K562 (cell line): ENCODE measurements at regions not wholly inside any gene's neighbourhood (a gene's known extent, or its start where the extent isn't known, plus 50 kb on each side); places are given as distances from the start of the nearest gene placed in this dataset.

ENCODE experiments used
- ATAC-seq: fragments of 200-7000 bp; cut with Tn5 transposase; 3 replicates; pipeline ENCODE4 v1.9.1; 2020; ENCODE audit warnings: moderate library complexity
- BruUV-seq: library from RNA; stranded (reverse); fragments of 400-500 nt; replicated peaks from 2 replicates; lab custom pipeline; 2021; lab: Mats Ljungman, UMichigan
- CTCF ChIA-PET: fragments of 300-600 bp; formaldehyde crosslinking; extraction: SDS; loops from one replicate; lab custom pipeline; 2021; ENCODE audit warnings: low intra/inter-chr PET ratio; lab: Yijun Ruan, JAX
- POLR2A ChIA-PET: fragments of 300-600, 350-650 bp; sonication (Branson Sonifier 250); formaldehyde crosslinking; extraction: SDS; loops from one replicate; lab custom pipeline; 2021; ENCODE audit warnings: antibody characterized with exemption, inconsistent platforms; lab: Yijun Ruan, JAX
- DNase-seq, 4 experiments: peaks; one replicate each; pipeline versions ENCODE4 v3.0.0 to v3.0.0-alpha.2; 2011 to 2018; ENCODE audit warnings: low spot score in 3 of 4, mixed read lengths in 3 of 4; ENCODE audit errors: extremely low read depth in 1 of 4
- FAIRE-seq: peaks from 2 replicates; lab custom pipeline; 2011; peaks lifted over from hg19 to GRCh38; lab: Jason Lieb, UNC
- H2AFZ ChIP-seq: 2 replicates; pipeline ENCODE4 v1.6.0; 2011; ENCODE audit warnings: low read depth, low read length, control low read depth, inconsistent platforms
- H3K27ac ChIP-seq: fragments of 200-600 bp; 3 replicates; pipeline ENCODE4 v1.8.0; 2011; ENCODE audit warnings: low read depth, mild to moderate bottlenecking, control low read depth, inconsistent platforms, low read length, moderate library complexity, mixed read lengths; ENCODE audit errors: extremely low read depth
- H3K27me3 ChIP-seq, 2 experiments: fragments of 300-600 bp in 1 of 2; 2 replicates in 1 of 2; 3 replicates in 1 of 2; pipeline versions ENCODE4 v1.6.0 to v1.8.0; 2011; ENCODE audit warnings: inconsistent platforms in 2 of 2, low read length in 2 of 2, mild to moderate bottlenecking in 1 of 2, mixed read lengths in 1 of 2, moderate library complexity in 1 of 2; ENCODE audit not compliant: control insufficient read depth in 2 of 2, insufficient read depth in 2 of 2
- H3K36me3 ChIP-seq: fragments of 300-600 bp; 3 replicates; pipeline ENCODE4 v1.8.0; 2011; ENCODE audit warnings: mild to moderate bottlenecking, low read length, inconsistent platforms; ENCODE audit not compliant: control insufficient read depth, insufficient read depth
- H3K4me1 ChIP-seq, 2 experiments: fragments of 200-600 bp in 1 of 2; replicated peaks in 1 of 2; 2 replicates in 1 of 2; 3 replicates in 1 of 2; pipeline versions ENCODE4 v1.5.1 to v1.8.0; 2011; ENCODE audit warnings: inconsistent platforms in 2 of 2, low read length in 2 of 2, mild to moderate bottlenecking in 1 of 2, mixed read lengths in 1 of 2, moderate library complexity in 1 of 2; ENCODE audit not compliant: control insufficient read depth in 2 of 2, insufficient read depth in 2 of 2
- H3K4me2 ChIP-seq: 2 replicates; pipeline ENCODE4 v1.6.1; 2011; ENCODE audit warnings: low read length, control low read depth, inconsistent platforms, mixed read lengths; ENCODE audit not compliant: insufficient read depth
- H3K4me3 ChIP-seq: fragments of 200-600 bp; sonication (generic), shearing (Covaris generic); 2 replicates; pipeline ENCODE4 v1.5.1; 2016; ENCODE audit warnings: control low read depth, inconsistent platforms
- H3K79me2 ChIP-seq: fragments of 200-600 bp; 3 replicates; pipeline ENCODE4 v1.8.0; 2011; ENCODE audit warnings: low read length, inconsistent platforms; ENCODE audit not compliant: control insufficient read depth, insufficient read depth
- H3K9ac ChIP-seq, 2 experiments: 2 replicates each; pipeline versions ENCODE4 v1.6.0 to v1.6.1; 2011; ENCODE audit warnings: low read depth in 2 of 2, low read length in 2 of 2, control low read depth in 1 of 2, inconsistent platforms in 1 of 2, mild to moderate bottlenecking in 1 of 2, mixed read lengths in 1 of 2; ENCODE audit not compliant: insufficient read depth in 1 of 2
- H3K9me1 ChIP-seq: one replicate; pipeline ENCODE4 v1.6.0; 2011; ENCODE audit warnings: inconsistent platforms, mild to moderate bottlenecking, low read length, moderate library complexity; ENCODE audit not compliant: control insufficient read depth, insufficient read depth
- H3K9me3 ChIP-seq: replicated peaks from 2 replicates; pipeline ENCODE4 v1.5.1; 2011; ENCODE audit warnings: low read depth, low read length, inconsistent platforms; ENCODE audit not compliant: control insufficient read depth, insufficient read depth
- H4K20me1 ChIP-seq: replicated peaks from 2 replicates; pipeline ENCODE4 v1.6.1; 2011; ENCODE audit warnings: low read length, inconsistent platforms, mixed read lengths; ENCODE audit not compliant: control insufficient read depth, insufficient read depth
- ASH1L ChIP-seq: fragments of 450-650 bp; IDR thresholded peaks from 2 replicates; pipeline ENCODE4 v1.6.1; 2018; ENCODE audit warnings: borderline replicate concordance, mild to moderate bottlenecking, low read depth; ENCODE audit not compliant: partially characterized antibody
- CBFA2T3 ChIP-seq: fragments of 450-650 bp; IDR thresholded peaks from 2 replicates; pipeline ENCODE4 v1.6.1; 2017
- CBFB ChIP-seq: sonication (generic); formaldehyde crosslinking; IDR thresholded peaks from 2 replicates; pipeline ENCODE4 v1.4.0; 2020; ENCODE audit warnings: mild to moderate bottlenecking, missing genetic modification reagents
- CCNT2 ChIP-seq: IDR thresholded peaks from 2 replicates; pipeline ENCODE4 v1.6.1; 2011; ENCODE audit warnings: borderline replicate concordance, low read depth, mild to moderate bottlenecking, moderate library complexity, mixed read lengths, low read length; ENCODE audit not compliant: insufficient read length; ENCODE audit errors: extremely low read depth
- ETV6 ChIP-seq, 3 experiments: fragments of 150-350 bp in 1 of 3; sonication (generic) in 1 of 3; formaldehyde crosslinking in 1 of 3; IDR thresholded peaks; 2 replicates each; pipeline versions ENCODE4 v1.6.1 to v1.8.0; 2014 to 2022; ENCODE audit warnings: borderline replicate concordance in 2 of 3, low read depth in 2 of 3, antibody characterized with exemption in 1 of 3, low read length in 1 of 3, mild to moderate bottlenecking in 1 of 3, missing genetic modification reagents in 1 of 3
- HDAC8 ChIP-seq: fragments of 450-650 bp; IDR thresholded peaks from 2 replicates; pipeline ENCODE4 v1.6.1; 2016; ENCODE audit warnings: mild to moderate bottlenecking, missing genetic modification characterization, moderate library complexity, missing compliant biosample characterization
- NELFE ChIP-seq: IDR thresholded peaks from 2 replicates; pipeline ENCODE4 v1.6.1; 2011; ENCODE audit warnings: mild to moderate bottlenecking; ENCODE audit not compliant: insufficient read depth, insufficient read length
- NR2C1 ChIP-seq, 2 experiments: fragments of 450-650 bp; IDR thresholded peaks; 2 replicates each; pipeline ENCODE4 v1.6.1; 2017; ENCODE audit warnings: mild to moderate bottlenecking in 2 of 2, antibody characterized with exemption in 1 of 2, inconsistent platforms in 1 of 2, missing compliant biosample characterization in 1 of 2, missing genetic modification characterization in 1 of 2
- SMARCB1 ChIP-seq: IDR thresholded peaks from 2 replicates; pipeline ENCODE4 v1.6.1; 2011; ENCODE audit warnings: improper control_type of control experiment, low read depth; ENCODE audit not compliant: insufficient read length
- SRF ChIP-seq, 2 experiments: fragments of 250-450, 450-650 bp in 1 of 2; sonication (Bioruptor Pico) in 1 of 2; sonication (generic) in 1 of 2; formaldehyde crosslinking; IDR thresholded peaks; 2 replicates each; pipeline versions ENCODE4 v1.5.0 to v1.5.1; 2020 to 2022; ENCODE audit warnings: mild to moderate bottlenecking in 1 of 2, missing genetic modification reagents in 1 of 2
- STAT5B ChIP-seq: fragments of 250-450 bp; sonication (Bioruptor Pico); IDR thresholded peaks from 2 replicates; pipeline ENCODE4 v1.8.0; 2021; ENCODE audit warnings: mild to moderate bottlenecking, inconsistent platforms
- U2AF1 ChIP-seq: fragments of 200-400 bp; formaldehyde crosslinking; optimal IDR thresholded peaks from 2 replicates; pipeline ENCODE3; 2017; ENCODE audit warnings: mild to moderate bottlenecking, low read depth, low read length, moderate library complexity
- ZNF133 ChIP-seq: fragments of 250-450 bp; sonication (Bioruptor Pico); IDR thresholded peaks from 2 replicates; pipeline ENCODE4 v1.4.0; 2020; ENCODE audit warnings: mild to moderate bottlenecking
- ZNF212 ChIP-seq: fragments of 450-650 bp; formaldehyde crosslinking; IDR thresholded peaks from 2 replicates; pipeline ENCODE4 v1.4.0; 2020; ENCODE audit warnings: mild to moderate bottlenecking
- ZNF408 ChIP-seq: fragments of 250-450 bp; sonication (Bioruptor Pico); IDR thresholded peaks from 2 replicates; pipeline ENCODE4 v1.4.0; 2020; ENCODE audit warnings: low read depth, mild to moderate bottlenecking, moderate library complexity
- ZNF717 ChIP-seq: fragments of 250-450 bp; sonication (Bioruptor Pico); IDR thresholded peaks from 2 replicates; pipeline ENCODE4 v1.5.0; 2021
- WGBS: fragments of 100-300 bp; shearing (Covaris generic); methylation state at CpG from one replicate; pipeline ENCODE4 v1.1.6; 2016; ENCODE audit warnings: low coverage, mixed read lengths; ENCODE audit not compliant: insufficient coverage; ENCODE audit errors: missing lambda C conversion rate; 5-methylcytosine and 5-hydroxymethylcytosine counted together
- in situ Hi-C: fragments of 300-500 bp; cut with MboI; formaldehyde crosslinking; loops from 4 replicates; pipeline ENCODE4 v1.15.0; 2018; ENCODE audit warnings: inconsistent platforms, mixed read lengths
- intact Hi-C: fragments of 100-400 bp; cut with micrococcal nuclease; formaldehyde crosslinking; loops from 2 replicates; pipeline ENCODE4 v1.14.2; 2022
- TF ChIP-seq, protein P1 (sequence below): fragments of 250-450 bp; sonication (Bioruptor Pico); IDR thresholded peaks from 2 replicates; pipeline ENCODE4 v1.5.0; 2022; ENCODE audit warnings: mild to moderate bottlenecking
- TF ChIP-seq, protein P2 (sequence below): IDR thresholded peaks from 3 replicates; pipeline ENCODE4 v1.6.1; 2011; ENCODE audit warnings: borderline replicate concordance, mild to moderate bottlenecking; ENCODE audit not compliant: insufficient read length, insufficient read depth
- TF ChIP-seq, protein P3 (sequence below): sonication (generic); formaldehyde crosslinking; IDR thresholded peaks from 2 replicates; pipeline ENCODE4 v1.8.0; 2022; ENCODE audit warnings: mild to moderate bottlenecking, missing genetic modification reagents

DNA sequence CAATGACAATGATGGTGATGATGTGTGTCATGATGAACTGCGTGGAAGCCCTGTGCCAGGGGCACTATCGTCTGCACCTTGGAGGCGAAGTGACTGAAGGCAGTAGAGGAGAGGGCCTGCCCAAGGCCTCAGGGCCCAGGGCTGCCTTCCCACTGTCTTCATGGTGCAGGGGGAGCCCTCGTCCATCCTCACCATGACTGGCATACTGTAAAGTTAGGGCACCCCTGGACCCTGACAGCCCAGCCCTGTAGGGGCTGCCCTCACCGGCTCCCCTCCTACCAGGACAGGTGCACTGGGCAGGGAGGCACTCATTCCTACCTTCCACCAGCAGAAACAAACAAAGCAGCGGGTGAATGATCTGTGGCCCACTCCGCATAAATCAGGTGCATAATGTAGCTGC, 156.9 kb upstream of the C1orf174 start:
- in situ Hi-C loops, result no loop called here
- no peak for TF ChIP-seq U2AF1
- TF ChIP-seq ZNF133 (CRISPR knock-in tag), result no peak
- TF ChIP-seq CCNT2, result no peak
- TF ChIP-seq, protein P1, sequence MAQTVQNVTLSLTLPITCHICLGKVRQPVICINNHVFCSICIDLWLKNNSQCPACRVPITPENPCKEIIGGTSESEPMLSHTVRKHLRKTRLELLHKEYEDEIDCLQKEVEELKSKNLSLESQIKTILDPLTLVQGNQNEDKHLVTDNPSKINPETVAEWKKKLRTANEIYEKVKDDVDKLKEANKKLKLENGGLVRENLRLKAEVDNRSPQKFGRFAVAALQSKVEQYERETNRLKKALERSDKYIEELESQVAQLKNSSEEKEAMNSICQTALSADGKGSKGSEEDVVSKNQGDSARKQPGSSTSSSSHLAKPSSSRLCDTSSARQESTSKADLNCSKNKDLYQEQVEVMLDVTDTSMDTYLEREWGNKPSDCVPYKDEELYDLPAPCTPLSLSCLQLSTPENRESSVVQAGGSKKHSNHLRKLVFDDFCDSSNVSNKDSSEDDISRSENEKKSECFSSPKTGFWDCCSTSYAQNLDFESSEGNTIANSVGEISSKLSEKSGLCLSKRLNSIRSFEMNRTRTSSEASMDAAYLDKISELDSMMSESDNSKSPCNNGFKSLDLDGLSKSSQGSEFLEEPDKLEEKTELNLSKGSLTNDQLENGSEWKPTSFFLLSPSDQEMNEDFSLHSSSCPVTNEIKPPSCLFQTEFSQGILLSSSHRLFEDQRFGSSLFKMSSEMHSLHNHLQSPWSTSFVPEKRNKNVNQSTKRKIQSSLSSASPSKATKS (CRISPR knock-in tag), result no peak
- TF ChIP-seq ETV6 (IDR thresholded peaks at IDR 0.05; ENCODE audit: borderline replicate concordance in 1 of 2, low read depth in 2 of 2, low read length in 1 of 2), result no peak
- TF ChIP-seq ETV6 (CRISPR knock-in tag; IDR thresholded peaks at IDR 0.05; ENCODE audit: borderline replicate concordance), result no peak
- no peak for TF ChIP-seq SRF (CRISPR knock-in tag; IDR thresholded peaks at IDR 0.05)
- no peak for TF ChIP-seq SMARCB1
- TF ChIP-seq ZNF717, result no peak
- TF ChIP-seq NR2C1 (IDR thresholded peaks at IDR 0.05), result no peak
- TF ChIP-seq NR2C1 (tag; IDR thresholded peaks at IDR 0.05), result no peak
- no peak for TF ChIP-seq STAT5B
- TF ChIP-seq, protein P2, sequence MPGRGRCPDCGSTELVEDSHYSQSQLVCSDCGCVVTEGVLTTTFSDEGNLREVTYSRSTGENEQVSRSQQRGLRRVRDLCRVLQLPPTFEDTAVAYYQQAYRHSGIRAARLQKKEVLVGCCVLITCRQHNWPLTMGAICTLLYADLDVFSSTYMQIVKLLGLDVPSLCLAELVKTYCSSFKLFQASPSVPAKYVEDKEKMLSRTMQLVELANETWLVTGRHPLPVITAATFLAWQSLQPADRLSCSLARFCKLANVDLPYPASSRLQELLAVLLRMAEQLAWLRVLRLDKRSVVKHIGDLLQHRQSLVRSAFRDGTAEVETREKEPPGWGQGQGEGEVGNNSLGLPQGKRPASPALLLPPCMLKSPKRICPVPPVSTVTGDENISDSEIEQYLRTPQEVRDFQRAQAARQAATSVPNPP, result no peak
- no peak for TF ChIP-seq ZNF408 (CRISPR knock-in tag)
- no peak for TF ChIP-seq CBFB
- TF ChIP-seq, protein P3, sequence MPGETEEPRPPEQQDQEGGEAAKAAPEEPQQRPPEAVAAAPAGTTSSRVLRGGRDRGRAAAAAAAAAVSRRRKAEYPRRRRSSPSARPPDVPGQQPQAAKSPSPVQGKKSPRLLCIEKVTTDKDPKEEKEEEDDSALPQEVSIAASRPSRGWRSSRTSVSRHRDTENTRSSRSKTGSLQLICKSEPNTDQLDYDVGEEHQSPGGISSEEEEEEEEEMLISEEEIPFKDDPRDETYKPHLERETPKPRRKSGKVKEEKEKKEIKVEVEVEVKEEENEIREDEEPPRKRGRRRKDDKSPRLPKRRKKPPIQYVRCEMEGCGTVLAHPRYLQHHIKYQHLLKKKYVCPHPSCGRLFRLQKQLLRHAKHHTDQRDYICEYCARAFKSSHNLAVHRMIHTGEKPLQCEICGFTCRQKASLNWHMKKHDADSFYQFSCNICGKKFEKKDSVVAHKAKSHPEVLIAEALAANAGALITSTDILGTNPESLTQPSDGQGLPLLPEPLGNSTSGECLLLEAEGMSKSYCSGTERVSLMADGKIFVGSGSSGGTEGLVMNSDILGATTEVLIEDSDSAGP, result no peak
- TF ChIP-seq NELFE, result no peak
- no peak for TF ChIP-seq ASH1L
- no peak for TF ChIP-seq CBFA2T3
- TF ChIP-seq ZNF212 (CRISPR knock-in tag), result no peak
- TF ChIP-seq HDAC8 (tag), result no peak

More for the DNA sequence above, 156.9 kb upstream of the C1orf174 start:
- H3K27ac ChIP-seq, result no peak overlapping the region
- no peak overlapping the region for H3K4me2 ChIP-seq
- H3K9ac ChIP-seq, result no peak overlapping the region
- no TSS peak for BruUV-seq
- no peak overlapping the region for H2AFZ ChIP-seq
- FAIRE-seq, result no peak
- intact Hi-C loops, result no loop called here
- no peaks in the 10 kb centered on the region for H3K36me3 ChIP-seq
- H3K9me3 ChIP-seq, result no peaks in the 10 kb centered on the region
- no peaks in the 10 kb centered on the region for H3K9me1 ChIP-seq
- no peak overlapping the region for H3K4me3 ChIP-seq
- no peak for DNase-seq
- no peaks in the 10 kb centered on the region for H3K79me2 ChIP-seq
- no peaks in the 10 kb centered on the region for H3K4me1 ChIP-seq
- ATAC-seq, result no peak
- CTCF ChIA-PET, result no interaction called here
- WGBS, result 0% methylated on average over 7 of the region's 7 CpGs
- POLR2A ChIA-PET, result no interaction called here
- 0 out of 2 replicates have a peak, but pooled peaks cover 7% of the 10 kb centered on the region for H4K20me1 ChIP-seq
- H3K27me3 ChIP-seq, result peaks cover 18 to 73% of the 10 kb centered on the region in 2 experiments; a peak in 3 of 5 replicates
